ENCODE measurements at regions not wholly inside any gene's neighbourhood (a gene's known extent, or its start where the extent isn't known, plus 50 kb on each side); places are given as distances from the start of the nearest gene placed in this dataset.

- DNase-seq, result no peak
These were observed 146.5 kb downstream of the SYK start for GRCh38 chr9:90948156-90948555.

DNA sequence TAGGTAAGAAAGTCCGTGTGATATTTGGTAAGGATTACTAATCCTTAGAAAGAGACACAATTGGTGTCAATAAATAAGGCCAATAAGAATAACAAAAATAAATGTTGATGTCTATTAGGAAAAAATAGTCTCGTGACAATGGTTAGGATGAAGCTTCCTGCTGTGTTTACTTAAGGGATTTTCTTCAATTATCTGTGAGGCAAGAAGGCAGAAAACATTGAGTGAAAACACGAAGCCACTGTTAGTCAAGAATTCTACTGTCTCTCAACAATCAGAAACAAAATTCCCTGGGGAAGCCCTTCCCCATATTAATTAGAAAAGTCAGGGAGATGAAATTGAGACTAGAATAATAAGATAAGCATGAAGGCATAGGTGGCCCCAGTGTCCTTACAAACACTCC, 149.0 kb downstream of the SYK start:
- DNase-seq, result no peak

DNA sequence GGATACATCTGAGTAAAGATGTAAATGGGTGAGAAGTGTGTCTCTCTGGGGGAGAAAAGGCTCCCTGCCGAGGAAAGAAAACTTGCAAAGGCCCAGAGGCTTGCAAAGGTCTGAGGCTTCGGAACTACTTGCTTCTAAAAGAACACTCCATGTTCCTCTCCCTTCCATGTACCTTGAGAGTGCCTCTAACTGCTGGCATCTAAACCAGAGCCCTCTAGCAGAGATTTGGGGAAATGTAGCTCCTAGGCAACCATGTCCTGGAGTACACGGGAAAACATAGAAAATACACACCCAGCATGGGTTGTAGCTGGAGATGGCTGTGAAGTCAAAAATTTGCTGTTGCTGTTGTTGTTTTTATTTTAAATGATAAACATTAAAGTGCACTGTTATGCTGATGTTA, 151.6 kb downstream of the SYK start:
- DNase-seq, result no peak

DNA sequence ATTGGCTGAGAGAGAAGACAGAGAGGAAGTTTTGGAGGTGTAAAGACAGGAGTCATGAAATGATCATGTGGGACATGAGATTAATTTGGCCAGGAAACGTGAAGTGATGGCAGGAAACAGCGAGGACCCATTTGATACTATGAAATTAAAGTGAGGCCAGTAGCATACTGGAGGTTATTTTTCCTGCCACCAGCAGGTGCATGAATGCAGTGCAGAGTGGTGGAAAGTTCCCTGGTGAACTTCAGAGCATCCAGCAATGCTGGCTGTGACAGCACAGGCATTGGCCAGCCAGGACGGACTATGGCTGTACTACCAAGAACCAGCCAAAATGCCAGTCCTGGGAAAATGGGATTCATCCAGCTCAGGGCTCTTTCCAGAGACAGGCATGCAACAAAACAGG, 152.2 kb downstream of the SYK start:
- no peak for DNase-seq

DNA sequence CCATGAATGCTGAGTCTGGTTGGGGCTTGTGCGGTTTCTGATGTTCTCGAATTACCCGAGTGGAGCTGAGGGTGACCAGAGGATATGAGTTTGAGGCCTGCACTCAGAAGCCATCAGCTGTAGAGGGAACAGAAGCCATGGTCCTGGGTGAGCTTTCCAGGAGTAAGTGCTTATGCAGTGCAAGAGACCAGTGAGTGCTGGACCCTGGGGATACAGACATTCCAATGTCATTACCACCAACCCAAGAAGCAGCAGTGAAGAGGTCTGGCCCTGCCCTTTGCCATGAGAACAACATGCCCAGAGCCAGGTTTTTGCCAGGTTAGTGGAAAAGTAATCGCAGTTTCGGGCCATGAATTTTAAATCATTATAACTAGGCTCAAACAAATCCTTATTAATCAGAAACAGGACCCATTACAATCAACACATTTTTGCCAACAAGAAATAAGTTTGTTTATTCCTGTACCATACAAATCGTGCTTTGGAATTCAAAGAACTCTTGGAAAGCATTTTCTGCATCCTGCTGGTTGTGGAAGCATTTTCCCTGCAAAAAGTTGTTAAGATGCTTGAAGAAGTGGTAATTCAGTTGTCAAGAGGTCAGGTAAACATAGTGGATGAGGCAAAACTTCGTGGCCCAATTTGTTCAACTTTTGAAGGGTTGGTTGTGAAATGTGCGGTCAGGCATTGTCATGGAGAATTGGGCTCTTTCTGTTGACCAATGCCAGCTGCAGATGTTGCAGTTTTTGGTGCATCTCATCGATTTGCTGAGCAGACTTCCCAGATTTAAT, 154.6 kb downstream of the SYK start:
- DNase-seq, result no peak

GRCh38 chr9:90958328-90958727, 156.7 kb downstream of the SYK start:
- DNase-seq, result no peak

GRCh38 chr9:90960941-90961340, 159.3 kb downstream of the SYK start:
- no peak for DNase-seq

DNA sequence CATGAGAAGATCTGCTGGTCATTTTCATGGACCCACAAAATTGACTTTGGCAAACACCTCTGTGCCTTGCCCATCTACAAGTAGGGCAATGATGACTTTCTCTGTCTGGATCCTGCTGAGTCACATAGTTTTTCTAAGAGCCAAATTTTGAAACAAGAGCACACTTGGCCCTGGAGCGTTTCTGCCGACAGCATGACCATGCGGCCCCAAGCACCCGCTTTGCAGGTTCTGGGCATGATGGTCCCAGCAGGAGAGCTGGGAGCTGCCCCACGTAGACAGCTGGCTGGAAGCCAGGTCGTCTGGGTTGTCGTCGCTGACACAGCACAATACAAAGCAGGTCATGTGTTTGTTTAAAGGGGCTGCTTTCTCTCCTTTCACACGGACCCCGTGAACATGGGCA, 159.8 kb downstream of the SYK start:
- DNase-seq, result no peak

DNA sequence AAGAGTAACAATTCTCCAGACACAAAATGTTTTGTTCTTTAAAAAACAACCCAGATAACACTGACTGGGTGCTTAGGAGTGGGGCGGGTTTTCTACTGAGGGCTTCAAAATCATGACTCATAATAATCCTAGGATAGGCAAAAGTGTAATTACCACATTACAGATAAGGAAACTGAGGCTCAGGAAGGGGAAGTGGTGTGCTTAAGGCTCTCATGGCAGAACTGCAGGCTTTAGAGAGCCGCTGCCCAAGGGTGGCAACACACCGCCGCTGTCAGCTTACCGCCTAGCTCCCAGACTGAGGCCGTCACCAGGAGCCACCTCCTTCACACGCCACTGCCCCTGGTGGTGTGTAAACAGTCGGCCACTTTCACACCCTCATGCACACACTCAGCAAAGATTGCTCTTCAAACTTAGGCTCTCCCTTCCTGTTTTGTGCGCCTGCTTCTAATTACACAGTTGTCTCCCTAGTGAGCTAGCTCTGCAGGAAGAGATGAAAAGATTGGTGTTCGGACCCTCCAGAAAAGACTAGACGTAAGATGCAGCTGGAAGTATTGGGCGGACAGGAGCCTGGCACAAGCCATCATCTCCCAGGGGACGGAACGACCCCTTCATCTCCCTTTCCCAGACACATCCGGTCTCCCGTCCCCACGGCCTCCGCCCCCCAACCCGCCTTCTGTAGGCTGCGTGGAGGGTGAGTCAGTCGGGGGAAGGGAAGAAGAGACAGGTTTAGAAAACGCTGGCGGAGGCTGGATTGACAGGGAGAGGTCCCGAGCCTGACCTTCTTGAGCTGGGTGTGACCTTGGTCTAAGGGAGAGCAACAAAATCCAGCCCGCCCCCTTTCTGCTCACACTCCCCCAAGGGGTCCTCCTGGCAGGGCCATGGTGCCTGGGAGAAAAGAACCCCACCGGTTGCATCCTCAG, 162.7 kb downstream of the SYK start:
- no peak for DNase-seq

DNA sequence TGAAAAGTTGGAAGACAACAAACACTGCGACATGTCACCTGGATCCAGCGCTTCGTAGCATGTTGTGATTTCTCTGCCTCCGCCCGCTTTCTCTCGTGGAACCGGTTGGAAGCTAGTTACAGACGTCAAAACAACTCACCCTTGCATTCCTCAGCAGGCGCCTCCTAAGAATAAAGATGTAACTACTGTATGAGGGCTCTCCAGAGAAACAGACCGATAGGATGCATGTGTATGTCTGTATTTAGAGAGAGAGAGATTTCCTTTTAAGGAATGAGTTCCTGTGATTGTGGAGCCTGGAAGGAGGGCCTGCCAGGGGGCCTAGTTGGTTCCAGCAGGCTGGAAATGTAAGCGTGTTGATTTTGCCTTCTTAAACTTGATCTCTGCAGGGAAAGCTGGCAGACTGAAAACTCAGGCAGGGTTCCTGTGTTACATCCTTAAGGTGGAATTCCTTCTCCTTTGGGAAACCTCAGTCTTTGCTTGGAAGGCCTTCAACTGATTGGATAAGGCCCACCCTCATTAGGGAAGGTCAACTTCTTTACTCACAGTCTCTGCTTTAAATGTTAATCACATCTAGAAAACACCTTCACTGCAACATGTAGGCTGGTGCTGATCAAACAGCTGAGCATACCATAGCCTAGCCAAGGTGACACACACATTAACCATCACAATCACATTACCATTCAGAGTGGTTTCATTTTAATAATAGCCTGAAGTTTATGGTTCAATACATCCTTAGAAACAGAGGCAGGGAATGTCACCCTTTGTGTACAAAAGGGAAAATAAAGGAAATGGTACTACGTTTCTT, 163.8 kb downstream of the SYK start:
- DNase-seq, result no peak

GRCh38 chr9:90966031-90966290, 164.3 kb downstream of the SYK start:
- no peak for DNase-seq

DNA sequence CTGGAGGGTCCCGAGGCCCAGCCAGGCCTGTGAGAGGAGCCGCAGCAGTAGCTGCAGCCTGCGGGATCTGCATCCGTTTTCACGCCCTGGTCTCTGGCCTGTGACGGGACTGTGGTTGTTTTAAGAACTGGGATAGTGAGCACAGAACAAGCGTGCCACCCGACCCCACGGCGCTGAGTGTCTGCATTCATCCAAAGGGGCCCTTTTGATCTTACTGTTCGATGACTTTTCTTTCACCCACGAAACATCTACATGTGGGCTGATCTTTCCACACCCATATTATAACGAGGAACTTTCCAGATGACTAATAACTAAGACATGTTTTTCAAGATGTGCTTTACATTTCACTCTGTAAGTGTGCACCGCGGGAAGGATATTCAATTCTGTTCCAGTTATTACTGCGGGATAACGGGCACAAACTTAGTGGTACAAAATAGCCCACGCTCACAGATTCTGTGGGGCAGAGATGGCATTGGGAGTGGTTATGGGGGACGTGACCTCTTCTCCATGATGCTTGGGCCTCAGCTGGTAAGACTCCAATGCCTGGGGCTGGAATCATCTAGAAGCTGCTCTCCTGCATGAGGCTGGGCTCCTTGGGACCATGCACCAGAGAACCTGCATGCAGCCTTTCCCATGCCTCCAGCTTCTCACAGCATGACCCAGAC, 165.0 kb downstream of the SYK start:
- no peak for DNase-seq

- DNase-seq, result no peak
These were observed 165.5 kb downstream of the SYK start for GRCh38 chr9:90967145-90967538.

DNA sequence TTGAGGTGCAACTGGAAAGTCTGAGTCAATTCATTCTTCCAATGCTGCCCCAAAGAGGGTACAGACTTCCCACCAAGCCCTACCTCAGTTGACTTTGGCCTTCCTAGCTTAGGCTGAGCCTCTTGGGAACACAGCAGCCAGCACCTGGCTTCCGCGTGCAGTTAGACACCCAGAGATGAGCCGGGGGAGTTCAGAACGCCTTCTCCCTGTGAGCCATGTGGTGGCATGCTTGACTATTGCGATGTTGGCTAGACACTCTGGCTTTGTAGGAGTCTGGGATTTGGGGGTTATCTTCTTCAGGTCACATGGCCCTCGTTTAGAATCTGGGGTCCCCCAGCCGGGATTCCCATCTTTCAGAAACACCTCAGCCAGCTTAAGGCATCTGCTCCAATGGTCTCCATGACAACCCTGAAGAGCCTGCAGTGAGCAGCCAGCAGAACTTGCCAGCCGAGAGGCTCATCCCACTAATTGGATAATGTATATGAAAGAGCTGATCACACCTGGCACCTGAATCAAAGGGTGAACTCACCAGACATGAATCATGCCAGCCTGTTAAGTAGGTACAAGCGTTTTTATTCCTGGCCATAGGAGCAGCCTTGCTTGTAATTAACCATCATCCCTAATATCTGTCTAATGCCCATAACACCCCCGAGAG, 167.5 kb downstream of the SYK start:
- DNase-seq, result no peak

- no peak for DNase-seq
These were observed 169.0 kb downstream of the SYK start for GRCh38 chr9:90970608-90971007.

DNA sequence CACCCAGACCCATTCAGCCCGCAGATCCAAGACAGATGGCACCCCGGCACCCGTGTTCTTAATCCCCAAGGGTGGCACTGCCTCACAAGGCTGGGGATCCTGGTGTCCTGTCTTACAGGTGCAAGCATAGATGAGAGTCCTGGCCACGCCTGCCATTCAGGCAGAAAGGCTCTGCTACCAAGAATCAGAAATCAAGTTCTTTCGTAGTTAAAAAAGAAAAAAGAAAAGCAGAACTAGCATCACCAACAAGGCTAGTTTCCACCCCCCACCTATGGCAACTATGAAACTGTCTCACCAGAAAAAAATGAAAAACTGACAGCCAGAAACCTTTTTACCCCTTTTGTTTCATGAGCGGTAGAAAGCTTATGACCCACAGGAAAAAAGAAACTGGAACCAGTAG, 170.4 kb downstream of the SYK start:
- DNase-seq, result no peak

GRCh38 chr9:90974016-90974415, 172.4 kb downstream of the SYK start:
- no peak for DNase-seq

- DNase-seq, result no peak
These were observed 173.1 kb downstream of the SYK start for GRCh38 chr9:90974643-90975245.

DNA sequence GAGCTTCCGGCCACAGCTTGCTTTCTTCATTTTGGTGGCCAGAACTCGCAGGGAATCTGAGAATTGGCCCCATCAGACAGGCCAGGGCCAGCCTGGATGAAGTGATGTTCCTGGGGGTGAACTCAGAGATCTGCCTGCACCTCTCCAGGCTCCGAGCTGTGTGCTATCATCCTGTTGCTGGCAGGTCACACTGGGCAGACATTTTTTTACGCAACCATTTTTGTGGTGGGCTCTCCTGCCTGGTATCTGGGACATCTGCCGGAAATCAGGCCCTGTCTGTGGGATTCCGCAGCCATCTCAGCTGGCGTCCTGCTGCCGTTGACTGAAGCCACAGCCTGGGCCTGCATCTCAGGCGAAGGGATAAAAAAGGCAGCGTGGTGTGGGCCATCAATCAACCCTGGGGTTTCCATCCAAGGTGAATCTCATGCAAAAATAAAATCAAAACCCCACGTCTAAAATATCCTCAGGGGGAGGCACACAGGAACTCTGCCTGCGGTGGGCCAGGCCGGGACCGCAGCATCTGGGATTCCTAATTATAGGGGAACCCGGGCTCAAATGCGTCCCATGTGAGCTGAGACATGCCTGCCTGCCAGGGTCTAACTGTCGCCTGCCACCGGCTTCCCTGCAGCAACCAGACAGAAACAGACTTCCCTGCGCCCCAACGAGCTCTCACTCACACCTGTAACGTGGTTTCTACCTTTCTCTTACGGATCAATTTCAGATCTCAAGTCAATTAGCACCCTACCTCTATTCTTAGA, 174.3 kb downstream of the SYK start:
- DNase-seq, result no peak

DNA sequence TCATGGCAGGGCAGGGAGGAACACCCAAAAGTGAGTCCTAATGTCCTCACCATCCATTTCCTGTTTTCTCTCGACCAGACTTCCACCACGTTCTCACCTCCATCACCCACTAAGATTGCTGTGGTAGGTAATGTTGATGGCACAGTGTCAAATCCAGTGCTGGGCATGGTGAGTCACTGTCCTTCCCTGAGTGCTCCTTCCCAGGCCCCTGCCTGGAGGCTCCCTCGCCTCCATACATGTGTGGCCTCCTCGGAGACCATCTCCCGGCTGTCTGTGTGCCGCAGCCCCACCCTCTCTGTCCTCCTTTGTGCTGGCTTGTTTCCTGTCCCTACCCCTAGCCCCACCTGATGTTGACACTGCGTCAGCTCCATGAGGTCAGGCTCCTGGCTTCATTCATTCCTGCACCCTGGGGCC, 177.5 kb downstream of the SYK start:
- DNase-seq, result no peak

GRCh38 chr9:90979639-90980038, 178.0 kb downstream of the SYK start:
- DNase-seq, result no peak
